ENCODE measurements at regions not wholly inside any gene's neighbourhood (a gene's known extent, or its start where the extent isn't known, plus 50 kb on each side); places are given as distances from the start of the nearest gene placed in this dataset.

DNA sequence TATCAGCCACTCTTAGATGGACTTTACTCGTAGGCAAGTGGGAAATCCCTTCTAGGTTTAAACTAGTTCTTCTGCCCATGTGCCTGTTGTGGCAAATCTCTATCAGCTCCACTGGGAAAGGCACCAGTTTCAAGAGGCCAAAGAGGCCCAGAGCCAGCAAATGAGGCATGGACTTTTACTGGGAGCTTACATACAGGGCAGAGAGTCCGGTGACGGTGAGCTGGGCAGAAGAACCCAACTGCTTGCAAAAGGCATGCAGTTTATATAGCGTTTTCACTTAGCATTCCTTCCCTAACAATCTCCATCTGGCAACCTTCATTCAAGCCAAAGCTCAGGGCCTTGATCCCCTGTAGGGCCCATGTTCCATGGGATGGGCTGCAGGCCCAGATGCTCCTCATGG is 93.0 kb upstream of the C3orf80 start:
- DNase-seq: no peak

DNA sequence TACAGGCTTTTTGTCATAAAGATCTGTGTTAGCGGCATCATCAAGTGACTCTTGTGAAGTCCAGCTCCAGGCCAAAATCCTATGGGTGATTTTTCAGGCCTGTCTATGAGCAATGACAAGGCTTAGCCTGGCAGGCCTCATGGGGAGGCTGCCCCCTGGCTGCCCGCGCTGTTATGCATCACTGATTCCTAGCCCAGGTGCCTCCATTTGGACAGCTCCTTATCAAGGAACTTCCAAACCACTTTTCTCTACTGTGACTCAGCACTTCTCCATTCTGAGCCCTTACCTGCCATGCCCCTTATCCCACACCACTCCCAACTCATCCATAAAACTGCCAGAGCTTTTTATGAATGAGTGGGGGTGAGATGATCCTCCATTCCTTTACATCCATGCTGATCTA is 91.5 kb upstream of the C3orf80 start:
- DNase-seq: no peak

DNA sequence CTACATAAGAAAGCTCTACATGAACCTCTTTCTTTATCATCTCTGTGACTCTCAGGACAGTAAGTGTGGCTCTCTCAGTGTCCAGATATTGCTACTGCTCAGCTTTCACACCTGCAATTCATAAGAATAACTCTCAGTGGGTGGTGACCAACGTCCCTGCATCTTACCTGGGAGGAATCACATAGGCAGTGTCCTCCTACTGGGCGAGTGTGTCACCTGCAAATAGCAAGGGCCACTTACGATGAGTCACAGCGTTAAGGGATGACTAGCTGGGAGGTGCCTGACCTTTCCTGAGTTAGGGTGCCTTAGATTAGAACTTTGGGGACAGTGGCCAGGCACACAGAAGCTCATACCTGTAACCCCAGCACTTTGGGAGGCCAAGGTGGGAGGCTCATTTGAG is 90.8 kb upstream of the C3orf80 start:
- no peak for DNase-seq

DNA sequence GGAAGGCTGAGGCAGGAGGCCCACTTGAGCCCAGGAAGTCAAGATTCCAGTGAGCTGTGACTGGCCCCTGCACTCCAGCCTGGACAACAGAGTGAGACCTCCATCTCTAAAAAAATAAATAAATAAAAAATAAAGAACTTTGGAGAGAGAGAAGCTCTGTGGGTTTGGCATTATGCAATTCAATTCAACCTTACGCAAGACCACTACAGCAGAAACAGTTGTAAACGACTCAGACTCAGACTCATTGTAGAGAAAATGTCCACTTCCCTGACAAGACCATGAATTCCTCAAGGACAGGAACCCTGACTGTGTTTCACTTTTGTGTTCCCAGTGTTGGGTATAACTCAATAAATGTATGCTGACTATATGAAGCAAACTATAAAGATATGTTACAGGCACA is 90.3 kb upstream of the C3orf80 start:
- no peak for DNase-seq

DNA sequence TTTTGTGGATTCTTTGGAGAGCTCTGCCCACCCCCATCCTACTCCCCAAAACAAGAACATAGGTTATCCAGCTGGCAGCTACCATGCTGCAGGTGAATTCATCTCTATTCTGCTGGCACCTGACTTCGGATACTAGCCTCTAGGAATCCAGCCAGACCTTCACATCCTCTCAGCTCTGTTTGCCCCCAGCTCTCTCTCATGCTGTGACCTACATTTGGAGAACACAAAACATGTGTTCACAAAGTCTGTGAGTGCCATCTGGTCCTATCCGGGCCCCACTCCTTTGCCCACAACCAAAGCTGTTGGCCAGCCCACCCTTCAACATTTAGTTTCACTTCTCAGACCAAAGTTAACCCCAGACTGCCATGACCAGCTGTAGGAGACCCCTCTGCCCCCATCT is 89.4 kb upstream of the C3orf80 start:
- no peak for DNase-seq

DNA sequence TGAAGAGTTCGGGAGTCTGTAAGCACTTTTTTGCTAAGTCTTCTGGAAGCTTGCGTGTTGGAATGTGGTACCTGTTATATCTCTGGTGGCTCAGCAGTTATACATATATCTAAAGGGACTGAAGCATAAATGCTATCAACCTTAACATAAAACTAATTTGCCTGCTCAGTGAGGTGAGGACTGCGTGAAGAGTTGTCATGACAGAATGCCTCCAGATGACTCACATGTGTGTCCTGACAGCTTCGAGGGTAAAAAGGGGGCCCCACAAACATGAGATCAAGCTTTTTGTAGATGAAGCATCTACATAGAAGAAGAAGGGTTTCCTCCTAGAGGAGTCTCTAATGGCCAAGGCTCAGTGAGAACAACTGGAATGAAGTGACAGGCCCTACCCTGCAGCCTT is 88.8 kb upstream of the C3orf80 start:
- no peak for DNase-seq

- no peak for DNase-seq
Observed at GRCh38 chr3:160139291-160139690, 85.9 kb upstream of the C3orf80 start.

DNA sequence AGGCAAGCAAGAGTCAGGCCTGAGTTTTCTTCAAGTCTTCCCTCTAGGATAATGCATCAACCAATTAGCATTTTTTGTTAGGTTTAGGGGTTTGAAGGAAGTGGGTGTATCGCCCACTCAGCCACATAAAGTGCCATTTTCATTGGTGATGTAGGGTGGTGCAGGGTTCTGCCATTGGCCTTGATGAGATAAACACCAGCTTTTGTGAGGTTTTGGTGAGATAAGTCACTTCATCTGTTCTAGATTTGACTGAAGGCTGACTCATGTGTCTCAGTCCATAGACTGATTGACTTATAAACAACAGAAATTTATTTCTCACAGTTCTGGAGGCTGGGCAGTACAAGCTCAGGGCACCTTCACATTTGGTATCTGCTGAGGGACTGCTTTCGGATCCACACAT is 84.5 kb upstream of the C3orf80 start:
- no peak for DNase-seq

GRCh38 chr3:160141485-160142185 is 83.6 kb upstream of the C3orf80 start:
- no peak for DNase-seq

- no peak for DNase-seq
Observed at GRCh38 chr3:160143482-160143881, 81.7 kb upstream of the C3orf80 start.

DNA sequence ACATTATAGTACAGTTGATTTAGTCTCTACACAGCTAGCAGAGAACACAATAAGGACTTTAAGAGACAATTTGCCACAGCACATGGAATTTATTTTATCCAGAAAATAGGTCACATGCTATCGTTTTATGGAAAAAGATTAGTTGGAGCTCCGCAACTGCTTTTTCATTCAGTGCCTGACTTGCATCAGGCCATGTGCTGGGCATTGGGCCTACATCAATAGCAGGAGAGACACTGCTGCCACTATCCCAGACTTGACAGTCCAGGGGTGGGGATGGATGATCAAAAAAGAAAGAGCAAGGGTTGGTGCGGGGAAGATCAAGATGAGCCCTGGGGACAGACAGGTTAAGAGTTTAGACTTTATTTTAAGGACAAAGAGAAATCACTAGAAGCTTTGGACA is 75.2 kb upstream of the C3orf80 start:
- DNase-seq: no peak

DNA sequence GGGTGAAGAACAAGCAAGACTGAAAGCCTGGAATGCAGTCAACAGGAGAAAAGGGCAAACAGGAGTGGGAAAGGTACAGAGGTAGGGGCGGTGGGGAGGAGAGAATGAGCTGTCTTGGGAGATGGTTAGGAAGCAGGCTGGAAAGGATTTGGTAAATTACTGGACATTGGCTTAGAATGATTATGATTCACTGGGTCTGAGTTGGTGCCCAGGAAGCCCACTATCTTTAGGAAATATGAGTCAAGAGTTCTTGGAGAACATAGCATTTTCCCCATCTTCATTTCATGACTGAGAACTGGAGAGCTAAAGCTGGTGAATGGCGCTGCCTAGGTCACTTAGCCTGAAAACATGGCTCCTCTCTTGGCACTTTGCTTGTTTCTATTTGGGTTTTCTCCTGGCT is 74.7 kb upstream of the C3orf80 start:
- DNase-seq: no peak

- no peak for DNase-seq
Observed at GRCh38 chr3:160152638-160153037, 72.6 kb upstream of the C3orf80 start.

GRCh38 chr3:160154033-160154432 is 71.2 kb upstream of the C3orf80 start:
- no peak for DNase-seq

- no peak for DNase-seq
Observed at GRCh38 chr3:160154596-160154995, 70.6 kb upstream of the C3orf80 start.

- DNase-seq: no peak
Observed at GRCh38 chr3:160157321-160157720, 67.9 kb upstream of the C3orf80 start.

DNA sequence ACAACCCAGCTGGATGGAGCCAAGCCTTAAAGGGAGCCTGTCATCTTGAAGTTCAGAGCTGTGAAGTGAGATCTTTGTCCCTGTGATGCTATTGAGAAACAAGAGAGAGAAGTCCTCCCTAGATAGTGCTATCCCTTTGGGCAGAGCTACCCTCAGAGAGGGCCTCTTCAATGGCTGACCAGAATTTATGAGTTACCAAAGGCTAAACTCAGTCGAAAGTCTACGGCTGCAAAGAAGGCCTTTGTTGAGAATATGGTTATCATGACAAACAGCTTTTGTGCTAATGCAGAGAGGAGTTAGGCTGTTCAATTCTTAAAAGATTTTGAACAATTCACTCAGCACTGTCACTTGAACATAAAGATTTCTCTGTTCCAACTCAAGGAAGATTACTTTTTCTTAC is 65.9 kb upstream of the C3orf80 start:
- DNase-seq: no peak

GRCh38 chr3:160159806-160160205 is 65.4 kb upstream of the C3orf80 start:
- DNase-seq: no peak

DNA sequence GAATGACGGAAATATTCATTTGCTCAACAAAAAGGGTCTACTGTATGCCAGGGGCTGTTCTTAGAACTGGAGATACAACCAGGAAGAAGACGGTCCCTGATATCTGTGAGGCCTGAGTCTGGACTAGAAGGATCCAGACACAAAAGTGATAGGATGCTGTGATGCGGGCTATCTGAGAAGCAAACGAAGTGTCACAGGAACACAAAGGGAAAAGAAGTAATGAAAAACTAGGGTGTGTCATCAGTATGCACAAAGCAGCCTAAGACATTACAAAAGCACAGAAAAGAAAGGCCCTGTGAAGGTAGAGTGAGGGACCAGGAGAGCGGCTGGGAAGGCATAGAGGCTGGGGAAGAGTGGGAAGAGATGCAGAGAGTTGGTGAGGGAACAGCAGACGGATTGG is 63.3 kb upstream of the C3orf80 start:
- no peak for DNase-seq

GRCh38 chr3:160162440-160162839 is 62.8 kb upstream of the C3orf80 start:
- DNase-seq: no peak

DNA sequence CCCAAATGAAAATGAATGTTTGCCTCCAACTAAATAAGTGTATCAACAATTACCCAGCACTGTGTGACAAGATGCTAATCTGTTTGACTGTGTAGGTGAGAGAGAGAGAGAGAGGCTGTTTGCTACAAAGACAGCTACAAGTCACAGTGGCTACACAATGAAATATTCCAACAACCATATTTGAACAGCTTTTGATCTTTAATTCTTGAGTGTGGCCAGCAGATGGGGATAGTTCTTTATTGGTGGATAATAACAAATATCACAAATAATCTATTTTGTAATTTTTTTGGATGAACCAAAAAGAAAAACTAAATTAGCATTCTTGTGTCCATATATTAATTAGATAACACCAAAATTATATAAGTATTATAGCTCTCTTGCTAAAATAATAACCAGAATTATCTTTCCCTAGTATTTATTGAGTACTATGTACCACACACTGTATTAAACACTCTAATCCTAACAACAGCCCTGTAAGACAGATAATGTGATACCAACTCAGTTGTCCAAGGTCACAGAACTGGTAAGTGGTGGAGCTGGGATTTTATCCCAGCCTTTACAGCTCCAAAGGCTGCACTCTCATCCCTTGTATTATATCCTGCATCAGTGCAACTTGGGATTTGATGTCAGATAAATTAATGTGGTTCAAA is 61.9 kb upstream of the C3orf80 start:
- no peak for DNase-seq

DNA sequence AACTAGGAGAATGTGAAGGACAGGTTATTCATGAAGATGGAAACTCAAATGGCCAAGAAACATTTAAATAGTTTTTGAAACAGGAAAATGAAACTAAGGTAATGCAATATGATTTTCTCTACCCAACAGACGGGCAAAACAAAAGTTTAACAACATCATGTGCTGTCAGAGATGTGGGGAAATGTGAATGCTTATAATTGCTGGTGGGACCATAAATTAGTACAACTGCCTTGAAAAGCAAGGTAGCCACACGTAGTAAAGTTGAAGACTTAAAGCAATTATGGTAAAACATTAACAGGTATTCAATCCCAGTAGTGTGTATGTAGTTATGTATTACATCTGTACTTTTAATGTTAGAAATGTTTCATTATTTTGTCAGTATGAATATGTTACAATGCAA is 57.0 kb upstream of the C3orf80 start:
- no peak for DNase-seq

- DNase-seq: no peak
Observed at GRCh38 chr3:160169139-160169976, 55.9 kb upstream of the C3orf80 start.

All from GDM1 (cell line).